K562 (cell line): ENCODE measurements at regions not wholly inside any gene's neighbourhood (a gene's known extent, or its start where the extent isn't known, plus 50 kb on each side); places are given as distances from the start of the nearest gene placed in this dataset.

Experiments used
- E2F6 ChIP-seq, 2 experiments: IDR thresholded peaks; 2 replicates each; pipeline ENCODE4 v1.6.1; 2011; ENCODE audit warnings: borderline replicate concordance in 1 of 2, control low read depth in 1 of 2, low read depth in 1 of 2, low read length in 1 of 2, mild to moderate bottlenecking in 1 of 2, mixed read lengths in 1 of 2, moderate library complexity in 1 of 2; ENCODE audit not compliant: insufficient read depth in 1 of 2, insufficient read length in 1 of 2, poor library complexity in 1 of 2, severe bottlenecking in 1 of 2; ENCODE audit errors: extremely low read depth in 1 of 2
- HMBOX1 ChIP-seq: sonication (generic); IDR thresholded peaks from 2 replicates; pipeline ENCODE4 v1.6.1; 2016
- HMGN3 ChIP-seq: IDR thresholded peaks from 2 replicates; pipeline ENCODE4 v1.6.1; 2011; ENCODE audit warnings: borderline replicate concordance, low read depth, mild to moderate bottlenecking, mixed read lengths, low read length; ENCODE audit not compliant: insufficient read length; ENCODE audit errors: extremely low read depth
- KAT8 ChIP-seq: fragments of 450-650 bp; IDR thresholded peaks from 2 replicates; pipeline ENCODE4 v1.6.1; 2016; ENCODE audit warnings: low read depth, mild to moderate bottlenecking
- MCM5 ChIP-seq: fragments of 450-650 bp; IDR thresholded peaks from 2 replicates; pipeline ENCODE4 v1.6.1; 2016; ENCODE audit warnings: low read depth
- NFXL1 ChIP-seq: fragments of 450-650 bp; formaldehyde crosslinking; IDR thresholded peaks from 2 replicates; pipeline ENCODE4 v1.4.0; 2021; ENCODE audit warnings: mild to moderate bottlenecking
- PREB ChIP-seq: sonication (generic); formaldehyde crosslinking; IDR thresholded peaks from 2 replicates; pipeline ENCODE4 v1.8.1; 2023; ENCODE audit warnings: mild to moderate bottlenecking, missing genetic modification reagents
- TFAP4 ChIP-seq: sonication (generic); formaldehyde crosslinking; IDR thresholded peaks from 2 replicates; pipeline ENCODE4 v1.8.0; 2022; ENCODE audit warnings: missing genetic modification reagents, mild to moderate bottlenecking, moderate library complexity, borderline replicate concordance
- ZNF175 ChIP-seq: fragments of 200-800 bp; sonication (Bioruptor generic); IDR thresholded peaks from 2 replicates; pipeline ENCODE4 v1.6.1; 2016; ENCODE audit warnings: low read depth, mild to moderate bottlenecking, missing genetic modification characterization, missing compliant biosample characterization
- ZNF695 ChIP-seq: fragments of 450-650 bp; formaldehyde crosslinking; IDR thresholded peaks from 2 replicates; pipeline ENCODE4 v1.4.0; 2020; ENCODE audit warnings: mild to moderate bottlenecking, moderate library complexity
- ZSCAN32 ChIP-seq: fragments of 450-650 bp; formaldehyde crosslinking; IDR thresholded peaks from 2 replicates; pipeline ENCODE4 v1.4.0; 2020; ENCODE audit warnings: mild to moderate bottlenecking, moderate library complexity

- TF ChIP-seq E2F6 (IDR thresholded peaks at IDR 0.05; ENCODE audit: borderline replicate concordance in 1 of 2, extremely low read depth in 1 of 2, insufficient read depth in 1 of 2, insufficient read length in 1 of 2, low read depth in 1 of 2, low read length in 1 of 2, poor library complexity in 1 of 2, severe bottlenecking in 1 of 2) (peak in 1 of 2 experiments; percentile 32), HMBOX1 (0 out of 2 replicates have a peak, but pooled peaks have one; percentile 55), TFAP4 (peak; percentile 50), HMGN3 (no peak), PREB (CRISPR knock-in tag) (peak; percentile 57; the same call in 1 of the 2 replicates), NFXL1 (CRISPR knock-in tag) (no peak), KAT8 (no peak), MCM5 (no peak), ZNF175 (CRISPR knock-in tag) (no peak), ZSCAN32 (CRISPR knock-in tag) (no peak), ZNF695 (CRISPR knock-in tag) (no peak)
These were observed 113.1 kb downstream of the TRIM27 start (continued) for GRCh38 chr6:28810659-28811053.
